Gastroesophageal sphincter (tissue), 3 donors: ENCODE measurements at regions not wholly inside any gene's neighbourhood (a gene's known extent, or its start where the extent isn't known, plus 50 kb on each side); places are given as distances from the start of the nearest gene placed in this dataset.

Experiments
- EP300 ChIP-seq: sonication (generic); formaldehyde crosslinking; IDR thresholded peaks from one replicate; pipeline ENCODE4 v1.6.1; 2017; ENCODE audit warnings: antibody characterized with exemption, mild to moderate bottlenecking
- POLR2A ChIP-seq, 2 donors: fragments of 450-650 bp; IDR thresholded peaks; one replicate each; pipeline ENCODE4 v1.6.1; 2017; ENCODE audit warnings: antibody characterized with exemption in 2 of 2, mild to moderate bottlenecking in 2 of 2, moderate library complexity in 1 of 2
- TF ChIP-seq, protein P1 (sequence below), 4 experiments: fragments of 200-600 bp in 2 of 4; fragments of 450-650 bp in 2 of 4; sonication (generic) in 1 of 4; IDR thresholded peaks; one replicate each; pipeline ENCODE4 v1.5.1; 2017 to 2019; ENCODE audit warnings: antibody characterized with exemption in 4 of 4, mild to moderate bottlenecking in 2 of 4, moderate library complexity in 2 of 4

DNA sequence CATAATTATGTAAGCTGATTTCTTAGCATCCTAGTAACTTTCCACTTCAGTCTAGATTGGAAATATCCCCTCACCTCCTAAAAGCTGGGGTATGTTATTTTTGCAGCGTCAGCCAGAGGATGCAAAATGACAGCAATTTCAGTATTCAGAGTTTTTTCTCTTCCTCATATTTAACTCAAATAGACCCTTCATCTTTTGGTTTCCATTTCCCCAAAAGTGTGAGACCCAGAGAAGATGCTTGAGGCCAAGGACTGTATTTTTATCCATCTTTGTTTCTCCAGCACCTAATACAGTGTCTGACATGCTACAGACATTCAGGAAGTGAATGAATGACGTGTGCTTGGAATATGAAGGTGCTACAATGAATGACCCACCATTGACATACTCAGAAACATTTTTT is 75.5 kb upstream of the RANBP3L start:
- TF ChIP-seq, protein P1, sequence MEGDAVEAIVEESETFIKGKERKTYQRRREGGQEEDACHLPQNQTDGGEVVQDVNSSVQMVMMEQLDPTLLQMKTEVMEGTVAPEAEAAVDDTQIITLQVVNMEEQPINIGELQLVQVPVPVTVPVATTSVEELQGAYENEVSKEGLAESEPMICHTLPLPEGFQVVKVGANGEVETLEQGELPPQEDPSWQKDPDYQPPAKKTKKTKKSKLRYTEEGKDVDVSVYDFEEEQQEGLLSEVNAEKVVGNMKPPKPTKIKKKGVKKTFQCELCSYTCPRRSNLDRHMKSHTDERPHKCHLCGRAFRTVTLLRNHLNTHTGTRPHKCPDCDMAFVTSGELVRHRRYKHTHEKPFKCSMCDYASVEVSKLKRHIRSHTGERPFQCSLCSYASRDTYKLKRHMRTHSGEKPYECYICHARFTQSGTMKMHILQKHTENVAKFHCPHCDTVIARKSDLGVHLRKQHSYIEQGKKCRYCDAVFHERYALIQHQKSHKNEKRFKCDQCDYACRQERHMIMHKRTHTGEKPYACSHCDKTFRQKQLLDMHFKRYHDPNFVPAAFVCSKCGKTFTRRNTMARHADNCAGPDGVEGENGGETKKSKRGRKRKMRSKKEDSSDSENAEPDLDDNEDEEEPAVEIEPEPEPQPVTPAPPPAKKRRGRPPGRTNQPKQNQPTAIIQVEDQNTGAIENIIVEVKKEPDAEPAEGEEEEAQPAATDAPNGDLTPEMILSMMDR (IDR thresholded peaks at IDR 0.05) = no peak
- TF ChIP-seq EP300 (no peak), POLR2A (IDR thresholded peaks at IDR 0.05) (no peak)
